NCI-H510A (cell line): ENCODE measurements at regions not wholly inside any gene's neighbourhood (a gene's known extent, or its start where the extent isn't known, plus 50 kb on each side); places are given as distances from the start of the nearest gene placed in this dataset.
"Not testable (repeated sequence)": the region's sequence is repeated elsewhere in the genome, so short reads cannot be mapped to it uniquely, and the experiment has no call there.

Experiments used
- DNase-seq: peaks from one replicate; lab custom pipeline; 2025; lab: John Stamatoyannopoulos, UW

GRCh38 chr2:105691947-105692390 is 52.7 kb upstream of the NCK2 start:
- no peak for DNase-seq

GRCh38 chr2:105690566-105690965 is 54.1 kb upstream of the NCK2 start:
- DNase-seq = no peak

- DNase-seq = no peak
These were observed 55.2 kb upstream of the NCK2 start for GRCh38 chr2:105689484-105689883.

GRCh38 chr2:105688946-105689345 is 55.8 kb upstream of the NCK2 start:
- no peak for DNase-seq

- DNase-seq = no peak
These were observed 58.1 kb upstream of the NCK2 start for GRCh38 chr2:105686588-105686987.

- DNase-seq = no peak
These were observed 61.7 kb upstream of the NCK2 start for GRCh38 chr2:105683011-105683492.

- no peak for DNase-seq
These were observed 62.3 kb upstream of the NCK2 start for GRCh38 chr2:105682401-105682800.

- no peak for DNase-seq
These were observed 62.8 kb upstream of the NCK2 start for GRCh38 chr2:105681927-105682326.

- DNase-seq = no peak
These were observed 64.4 kb upstream of the NCK2 start for GRCh38 chr2:105680357-105680756.

- DNase-seq = no peak
These were observed 66.4 kb upstream of the NCK2 start for GRCh38 chr2:105678346-105678745.

GRCh38 chr2:105677901-105678300 is 66.8 kb upstream of the NCK2 start:
- no peak for DNase-seq

- DNase-seq = no peak
These were observed 68.9 kb upstream of the NCK2 start for GRCh38 chr2:105675841-105676240.

GRCh38 chr2:105674859-105675541 is 69.7 kb upstream of the NCK2 start:
- no peak for DNase-seq

- no peak for DNase-seq
These were observed 70.3 kb upstream of the NCK2 start for GRCh38 chr2:105674401-105674800.

GRCh38 chr2:105671156-105671555 is 73.6 kb upstream of the NCK2 start:
- DNase-seq = no peak

- no peak for DNase-seq
These were observed 75.3 kb upstream of the NCK2 start for GRCh38 chr2:105669384-105669891.

GRCh38 chr2:105665480-105665879 is 79.2 kb upstream of the NCK2 start:
- no peak for DNase-seq

GRCh38 chr2:105660489-105660888 is 84.2 kb upstream of the NCK2 start:
- DNase-seq = no peak

GRCh38 chr2:105655723-105656606 is 88.7 kb upstream of the NCK2 start:
- not testable (repeated sequence) for DNase-seq

- DNase-seq = no peak
These were observed 89.5 kb upstream of the NCK2 start for GRCh38 chr2:105655244-105655643.

GRCh38 chr2:105654474-105655004 is 90.2 kb upstream of the NCK2 start:
- DNase-seq = no peak

- DNase-seq = no peak
These were observed 91.4 kb upstream of the NCK2 start for GRCh38 chr2:105653302-105653701.
